ENCODE measurements at regions not wholly inside any gene's neighbourhood (a gene's known extent, or its start where the extent isn't known, plus 50 kb on each side); places are given as distances from the start of the nearest gene placed in this dataset.

- Histone ChIP-seq H3K27me3 (no peaks in the 10 kb centered on the region), H3K9me3 (no peaks in the 10 kb centered on the region), H3K4me1 (no peaks in the 10 kb centered on the region), H3K36me3 (no peaks in the 10 kb centered on the region), H3K4me3 (no peak overlapping the region), H3K27ac (no peak overlapping the region)
- 78 to 81% methylated on average over 6 of the region's 6 CpGs for WGBS, 2 donors
- intact Hi-C loops (cut with DNase I) = no loop called here
- TF ChIP-seq, protein P1, sequence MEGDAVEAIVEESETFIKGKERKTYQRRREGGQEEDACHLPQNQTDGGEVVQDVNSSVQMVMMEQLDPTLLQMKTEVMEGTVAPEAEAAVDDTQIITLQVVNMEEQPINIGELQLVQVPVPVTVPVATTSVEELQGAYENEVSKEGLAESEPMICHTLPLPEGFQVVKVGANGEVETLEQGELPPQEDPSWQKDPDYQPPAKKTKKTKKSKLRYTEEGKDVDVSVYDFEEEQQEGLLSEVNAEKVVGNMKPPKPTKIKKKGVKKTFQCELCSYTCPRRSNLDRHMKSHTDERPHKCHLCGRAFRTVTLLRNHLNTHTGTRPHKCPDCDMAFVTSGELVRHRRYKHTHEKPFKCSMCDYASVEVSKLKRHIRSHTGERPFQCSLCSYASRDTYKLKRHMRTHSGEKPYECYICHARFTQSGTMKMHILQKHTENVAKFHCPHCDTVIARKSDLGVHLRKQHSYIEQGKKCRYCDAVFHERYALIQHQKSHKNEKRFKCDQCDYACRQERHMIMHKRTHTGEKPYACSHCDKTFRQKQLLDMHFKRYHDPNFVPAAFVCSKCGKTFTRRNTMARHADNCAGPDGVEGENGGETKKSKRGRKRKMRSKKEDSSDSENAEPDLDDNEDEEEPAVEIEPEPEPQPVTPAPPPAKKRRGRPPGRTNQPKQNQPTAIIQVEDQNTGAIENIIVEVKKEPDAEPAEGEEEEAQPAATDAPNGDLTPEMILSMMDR (IDR thresholded peaks at IDR 0.05) = no peak
- TF ChIP-seq EP300 (IDR thresholded peaks at IDR 0.05) (no peak), POLR2A (IDR thresholded peaks at IDR 0.05) (no peak), POLR2AphosphoS5 (IDR thresholded peaks at IDR 0.05) (no peak)
- DNase-seq = no peak
Observed at GRCh38 chr5:8568858-8569257, 699.9 kb downstream of the MTRR start.

DNA sequence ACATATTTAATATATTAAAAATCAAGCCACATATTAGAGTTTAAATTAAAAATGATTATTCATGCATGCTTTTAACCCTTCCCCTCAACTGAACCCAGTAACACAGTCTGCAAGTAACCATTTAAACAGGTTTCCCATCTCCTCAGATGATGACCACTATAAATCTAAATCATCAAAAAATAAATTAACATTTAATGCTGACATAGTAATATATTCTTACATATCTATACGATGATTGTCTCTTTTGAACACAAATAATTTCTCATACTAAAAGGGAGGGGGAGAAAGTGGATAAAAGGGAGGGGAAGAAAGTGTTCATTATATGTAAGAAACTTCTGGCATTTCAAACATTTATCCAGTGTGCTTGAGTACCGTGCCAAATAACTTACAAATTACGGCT is 701.6 kb downstream of the MTRR start:
- 60 to 83% methylated on average over 3 of the region's 3 CpGs for WGBS, 2 donors
- DNase-seq = no peak
- Histone ChIP-seq H3K4me1 (no peaks in the 10 kb centered on the region), H3K9me3 (no peaks in the 10 kb centered on the region), H3K4me3 (no peak overlapping the region), H3K27ac (no peak overlapping the region), H3K36me3 (no peaks in the 10 kb centered on the region), H3K27me3 (no peaks in the 10 kb centered on the region)
- intact Hi-C loops (cut with DNase I) = no loop called here
- TF ChIP-seq, protein P1 (IDR thresholded peaks at IDR 0.05) = no peak
- TF ChIP-seq POLR2A (IDR thresholded peaks at IDR 0.05) = no peak

- no peak for DNase-seq
- WGBS, 2 donors = 83 to 90% methylated on average over 10 of the region's 10 CpGs
- TF ChIP-seq EP300 (IDR thresholded peaks at IDR 0.05) (no peak), POLR2A (IDR thresholded peaks at IDR 0.05) (no peak), POLR2AphosphoS5 (IDR thresholded peaks at IDR 0.05) (no peak)
- TF ChIP-seq, protein P1 (IDR thresholded peaks at IDR 0.05) = no peak
- intact Hi-C loops (cut with DNase I) = no loop called here
- no peaks in the 10 kb centered on the region for H3K9me3 ChIP-seq
- H3K27ac ChIP-seq = no peak overlapping the region
- no peaks in the 10 kb centered on the region for H3K36me3 ChIP-seq
- H3K27me3 ChIP-seq = no peaks in the 10 kb centered on the region
- H3K4me3 ChIP-seq = no peak overlapping the region
- no peaks in the 10 kb centered on the region for H3K4me1 ChIP-seq
Observed at GRCh38 chr5:8576178-8576577, 707.2 kb downstream of the MTRR start.

- no peaks in the 10 kb centered on the region for H3K36me3 ChIP-seq
- no peaks in the 10 kb centered on the region for H3K4me1 ChIP-seq
- H3K27me3 ChIP-seq = no peaks in the 10 kb centered on the region
- H3K9me3 ChIP-seq = no peaks in the 10 kb centered on the region
- no peak overlapping the region for H3K27ac ChIP-seq
- TF ChIP-seq POLR2A (IDR thresholded peaks at IDR 0.05) (no peak), POLR2AphosphoS5 (IDR thresholded peaks at IDR 0.05) (no peak), EP300 (IDR thresholded peaks at IDR 0.05) (no peak)
- TF ChIP-seq, protein P1 (IDR thresholded peaks at IDR 0.05) = no peak
- DNase-seq = no peak
- H3K4me3 ChIP-seq = no peak overlapping the region
- 70 to 73% methylated on average over 3 of the region's 3 CpGs for WGBS, 2 donors
- intact Hi-C loops (cut with DNase I) = no loop called here
Observed at GRCh38 chr5:8577792-8578191, 708.8 kb downstream of the MTRR start.

DNA sequence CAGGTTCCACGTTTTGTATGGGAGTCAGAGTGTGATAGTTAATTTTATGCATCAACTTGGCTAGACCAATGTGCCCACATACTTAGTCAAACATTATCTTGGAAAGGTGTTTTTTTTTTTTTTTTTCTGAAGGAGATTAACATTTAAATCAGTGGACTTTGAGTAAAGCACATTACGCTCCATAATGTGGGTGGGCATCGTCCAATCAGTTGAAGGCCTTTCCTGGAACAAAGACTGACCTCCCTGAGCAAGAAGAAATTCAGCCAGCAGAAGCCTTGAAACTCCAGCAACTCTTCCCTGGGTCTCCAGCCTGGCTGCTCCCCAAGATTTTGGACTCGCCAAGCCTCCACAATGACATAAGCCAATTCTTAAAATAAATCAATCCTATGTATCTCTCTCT is 711.4 kb downstream of the MTRR start:
- no peaks in the 10 kb centered on the region for H3K36me3 ChIP-seq
- H3K9me3 ChIP-seq = no peaks in the 10 kb centered on the region
- DNase-seq = no peak
- 63 to 64% methylated on average over 4 of the region's 4 CpGs for WGBS, 2 donors
- H3K4me3 ChIP-seq = no peak overlapping the region
- TF ChIP-seq POLR2AphosphoS5 (IDR thresholded peaks at IDR 0.05) (no peak), EP300 (IDR thresholded peaks at IDR 0.05) (no peak), POLR2A (IDR thresholded peaks at IDR 0.05) (no peak)
- TF ChIP-seq, protein P1 (IDR thresholded peaks at IDR 0.05) = no peak
- no peaks in the 10 kb centered on the region for H3K27me3 ChIP-seq
- intact Hi-C loops (cut with DNase I) = no loop called here
- H3K27ac ChIP-seq = no peak overlapping the region
- no peaks in the 10 kb centered on the region for H3K4me1 ChIP-seq
